ENCODE measurements at regions not wholly inside any gene's neighbourhood (a gene's known extent, or its start where the extent isn't known, plus 50 kb on each side); places are given as distances from the start of the nearest gene placed in this dataset.
"Not testable (repeated sequence)": the region's sequence is repeated elsewhere in the genome, so short reads cannot be mapped to it uniquely, and the experiment has no call there.

GRCh38 chr6:85278466-85279035, 171.3 kb upstream of the NT5E start:
- DNase-seq = no peak

GRCh38 chr6:85276026-85276425, 173.9 kb upstream of the NT5E start:
- not testable (repeated sequence) for DNase-seq

- no peak for DNase-seq
These were observed 174.4 kb upstream of the NT5E start for GRCh38 chr6:85275338-85275985.

GRCh38 chr6:85273870-85274269, 176.0 kb upstream of the NT5E start:
- DNase-seq = no peak

- DNase-seq = no peak
These were observed 176.8 kb upstream of the NT5E start for GRCh38 chr6:85273046-85273445.

GRCh38 chr6:85272592-85272991, 177.3 kb upstream of the NT5E start:
- no peak for DNase-seq

- no peak for DNase-seq
These were observed 187.3 kb upstream of the NT5E start for GRCh38 chr6:85262621-85263020.

- DNase-seq = no peak
These were observed 188.6 kb upstream of the NT5E start for GRCh38 chr6:85261271-85261670.

GRCh38 chr6:85255661-85256060, 194.2 kb upstream of the NT5E start:
- no peak for DNase-seq

- no peak for DNase-seq
These were observed 197.3 kb upstream of the NT5E start for GRCh38 chr6:85252552-85252951.

GRCh38 chr6:85252085-85252484, 197.8 kb upstream of the NT5E start:
- DNase-seq = no peak

GRCh38 chr6:85251300-85251699, 198.6 kb upstream of the NT5E start:
- DNase-seq = no peak

- peak; percentile 34 for DNase-seq
These were observed 199.2 kb upstream of the NT5E start for GRCh38 chr6:85250586-85251220.

GRCh38 chr6:85245004-85245403, 204.9 kb upstream of the NT5E start:
- no peak for DNase-seq

- DNase-seq = no peak
These were observed 208.3 kb upstream of the NT5E start for GRCh38 chr6:85241498-85242052.

GRCh38 chr6:85240787-85241385, 209.0 kb upstream of the NT5E start:
- DNase-seq = no peak

GRCh38 chr6:85237478-85237877, 212.4 kb upstream of the NT5E start:
- no peak for DNase-seq

GRCh38 chr6:85236636-85237035, 213.2 kb upstream of the NT5E start:
- DNase-seq = no peak

GRCh38 chr6:85227345-85227744, 222.5 kb upstream of the NT5E start:
- not testable (repeated sequence) for DNase-seq

GRCh38 chr6:85212794-85213193, 237.1 kb upstream of the NT5E start:
- DNase-seq = not testable (repeated sequence)

GRCh38 chr6:85195243-85195642, 254.6 kb upstream of the NT5E start:
- no peak for DNase-seq

- no peak for DNase-seq
These were observed 256.5 kb upstream of the NT5E start for GRCh38 chr6:85193339-85193738.

GRCh38 chr6:85192596-85192995, 257.3 kb upstream of the NT5E start:
- DNase-seq = no peak

- no peak for DNase-seq
These were observed 257.7 kb upstream of the NT5E start for GRCh38 chr6:85192186-85192585.
